Urinary bladder (tissue), 3 donors: ENCODE measurements at regions not wholly inside any gene's neighbourhood (a gene's known extent, or its start where the extent isn't known, plus 50 kb on each side); places are given as distances from the start of the nearest gene placed in this dataset.

Source experiments
- DNase-seq: peaks from one replicate; pipeline ENCODE4 v3.0.0-alpha.2; 2015; ENCODE audit errors: extremely low spot score
- H3K27ac ChIP-seq: one replicate; pipeline ENCODE4 v1.5.1; 2013; ENCODE audit warnings: low read depth, mild to moderate bottlenecking, moderate library complexity
- H3K36me3 ChIP-seq: one replicate; pipeline ENCODE4 v1.6.1; 2013; ENCODE audit warnings: mild to moderate bottlenecking, moderate library complexity; ENCODE audit not compliant: insufficient read depth
- H3K4me1 ChIP-seq: one replicate; pipeline ENCODE4 v1.6.1; 2013; ENCODE audit warnings: mild to moderate bottlenecking, moderate library complexity; ENCODE audit not compliant: insufficient read depth
- H3K4me3 ChIP-seq: one replicate; pipeline ENCODE4 v1.5.1; 2013; ENCODE audit warnings: low read depth, low read length
- WGBS: extraction: QIAGEN DNeasy Blood & Tissue Kit; methylation state at CpG from one replicate; pipeline ENCODE4 v1.1.7; 2013; 5-methylcytosine and 5-hydroxymethylcytosine counted together
- donor health status: healthy with polysubstance abuse.
- donor health status: healthy.

DNA sequence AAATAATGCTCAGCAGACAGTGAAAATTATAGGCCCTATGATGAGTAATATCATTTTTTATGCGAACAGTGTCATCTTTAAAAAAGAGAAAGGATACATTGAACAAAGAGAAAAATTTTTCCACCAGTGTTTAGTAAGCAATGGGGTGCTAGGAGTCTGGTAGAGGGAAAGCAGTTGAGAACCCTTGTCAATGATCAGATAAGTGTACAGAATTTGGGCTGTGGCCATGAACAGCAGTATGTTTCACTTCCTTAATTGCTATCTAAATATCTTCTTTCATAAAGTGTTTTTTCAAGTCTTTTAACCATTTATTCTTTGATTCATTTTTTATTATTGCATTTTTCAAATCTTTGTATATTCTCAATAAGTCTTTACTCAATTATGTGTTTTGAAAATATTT lies 750.7 kb upstream of the KCND2 start:
- Histone ChIP-seq H3K36me3 (no peaks in the 10 kb centered on the region), H3K4me3 (no peak overlapping the region)
- 91% methylated on average over 1 of the region's 1 CpG for WGBS

DNA sequence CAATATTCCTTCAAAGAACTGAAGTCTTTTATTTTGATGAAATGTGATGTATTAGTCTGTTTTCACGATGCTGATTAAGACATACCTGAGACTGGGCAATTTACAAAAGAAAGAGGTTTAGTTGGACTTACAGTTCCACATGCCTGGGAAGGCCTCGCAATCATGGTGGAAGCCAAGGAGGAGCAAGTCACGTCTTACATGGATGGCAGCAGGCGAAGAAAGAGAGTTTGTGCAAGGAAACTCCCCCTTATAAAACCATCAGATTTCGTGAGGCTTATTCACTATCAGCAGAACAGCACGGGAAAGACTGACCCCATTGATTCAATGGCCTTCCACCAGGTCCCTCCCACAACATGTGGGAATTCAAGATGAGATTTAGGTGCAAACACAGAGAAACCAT lies 750.3 kb upstream of the KCND2 start:
- H3K36me3 ChIP-seq: no peaks in the 10 kb centered on the region
- H3K27ac ChIP-seq: no peak overlapping the region
- H3K4me3 ChIP-seq: no peak overlapping the region
- H3K4me1 ChIP-seq: no peaks in the 10 kb centered on the region
- DNase-seq: no peak
- WGBS: 88% methylated on average over 6 of the region's 6 CpGs

More for the DNA sequence above, 750.7 kb upstream of the KCND2 start:
- no peak overlapping the region for H3K27ac ChIP-seq
- no peaks in the 10 kb centered on the region for H3K4me1 ChIP-seq
- DNase-seq: no peak

DNA sequence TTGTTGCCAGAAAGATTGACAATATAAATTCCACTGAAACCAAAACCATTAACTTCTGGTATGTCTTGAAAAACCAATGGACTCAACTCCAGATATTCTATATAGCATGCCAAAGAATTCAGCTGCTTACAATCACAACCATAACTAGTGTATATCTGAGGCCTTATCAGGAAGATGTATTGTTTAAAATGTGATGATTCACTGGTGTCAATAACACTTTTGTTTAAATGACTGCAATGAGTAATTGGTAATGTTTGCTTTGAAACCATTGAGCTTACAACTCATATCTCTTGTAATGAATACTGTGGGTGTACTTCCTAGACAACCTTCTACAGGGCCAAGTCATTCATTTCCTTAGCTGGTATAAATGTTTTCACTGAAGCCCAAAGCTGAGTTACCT lies 727.9 kb upstream of the KCND2 start:
- DNase-seq: no peak
- H3K4me1 ChIP-seq: no peaks in the 10 kb centered on the region
- no peak overlapping the region for H3K4me3 ChIP-seq
- no peak overlapping the region for H3K27ac ChIP-seq
- no peaks in the 10 kb centered on the region for H3K36me3 ChIP-seq

DNA sequence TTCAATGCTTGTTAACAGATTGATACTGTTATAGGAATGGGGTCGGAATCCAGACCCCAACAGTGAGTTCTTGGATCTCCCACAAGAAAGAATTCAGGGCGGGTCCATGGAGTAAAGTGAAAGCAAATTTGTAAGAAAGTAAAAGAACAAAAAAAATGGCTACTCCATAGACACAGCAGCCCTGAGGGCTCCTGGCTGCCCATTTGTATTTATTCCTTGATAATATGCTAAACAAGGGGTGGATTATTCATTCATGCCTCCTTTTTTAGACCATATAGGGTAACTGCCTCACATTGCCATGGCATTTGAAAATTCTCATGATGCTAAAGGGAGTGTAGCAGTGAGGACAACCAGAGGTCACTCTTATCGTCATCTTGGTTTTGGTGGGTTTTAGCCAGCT lies 717.2 kb upstream of the KCND2 start:
- 81% methylated on average over 3 of the region's 3 CpGs for WGBS
- no peak overlapping the region for H3K27ac ChIP-seq
- no peak for DNase-seq
- H3K4me3 ChIP-seq: no peak overlapping the region
- no peaks in the 10 kb centered on the region for H3K36me3 ChIP-seq
- no peaks in the 10 kb centered on the region for H3K4me1 ChIP-seq

DNA sequence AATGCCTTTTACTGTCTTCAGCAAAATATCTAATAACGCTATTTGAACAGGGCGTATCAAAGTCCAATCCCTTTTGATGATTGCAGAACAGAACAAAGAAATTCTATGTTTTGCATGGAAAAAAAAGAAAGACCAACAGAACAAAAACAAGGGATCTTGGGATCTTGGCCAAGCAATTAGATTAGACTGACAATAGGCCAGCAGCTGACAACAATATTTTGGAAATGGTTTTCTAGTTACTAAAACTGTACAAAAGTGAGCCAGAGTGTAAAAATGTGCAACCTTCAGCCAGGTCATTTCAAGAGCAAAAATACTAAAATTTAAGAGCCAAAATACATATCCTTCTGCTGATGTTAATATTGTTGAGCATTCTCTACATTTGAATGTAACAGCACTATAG lies 716.5 kb upstream of the KCND2 start:
- Histone ChIP-seq H3K36me3 (no peaks in the 10 kb centered on the region), H3K27ac (no peak overlapping the region), H3K4me1 (no peaks in the 10 kb centered on the region), H3K4me3 (no peak overlapping the region)
- WGBS: 83% methylated on average over 2 of the region's 2 CpGs
- no peak for DNase-seq

DNA sequence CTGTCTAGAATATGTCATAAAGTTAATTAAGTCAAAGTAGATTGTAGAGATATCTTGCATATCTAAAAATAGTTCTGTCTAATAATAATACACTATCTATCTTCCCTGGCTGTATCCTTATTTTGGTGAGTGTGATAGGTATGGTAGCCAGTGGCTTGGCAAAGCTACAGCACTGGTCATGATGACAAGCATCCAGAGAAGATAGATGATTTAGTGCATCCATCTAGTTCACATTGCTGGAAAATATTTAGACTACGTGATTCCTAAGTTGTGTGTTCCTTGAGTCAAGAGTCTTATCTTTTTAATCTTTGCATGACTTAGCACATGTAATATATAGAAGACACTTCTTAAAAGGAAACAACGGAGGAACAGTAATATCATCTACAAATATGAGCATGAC lies 711.2 kb upstream of the KCND2 start:
- no peak for DNase-seq
- H3K27ac ChIP-seq: no peak overlapping the region
- no peak overlapping the region for H3K4me3 ChIP-seq
- H3K36me3 ChIP-seq: no peaks in the 10 kb centered on the region
- no peaks in the 10 kb centered on the region for H3K4me1 ChIP-seq
- WGBS: 32% methylated on average over 2 of the region's 2 CpGs

DNA sequence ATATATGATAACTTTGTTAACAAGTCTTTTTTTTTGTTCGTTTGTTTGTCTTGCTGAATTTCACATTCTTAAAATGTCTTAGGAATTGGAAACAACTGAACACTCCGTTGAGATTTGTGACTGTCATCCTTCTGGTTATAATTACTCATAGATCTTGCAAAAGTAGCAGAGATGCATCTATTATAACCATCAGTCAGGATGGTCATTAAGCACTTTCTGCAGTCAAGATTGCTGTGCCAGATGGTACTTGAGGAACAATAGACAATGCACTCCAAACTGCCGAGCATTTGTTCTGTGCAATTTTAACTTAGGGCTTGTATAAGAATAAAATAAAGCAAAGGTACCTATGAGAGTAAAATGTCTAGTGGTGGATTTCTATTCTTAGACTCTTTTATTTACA lies 710.1 kb upstream of the KCND2 start:
- 58% methylated on average over 3 of the region's 3 CpGs for WGBS
- no peak overlapping the region for H3K27ac ChIP-seq
- no peak for DNase-seq

DNA sequence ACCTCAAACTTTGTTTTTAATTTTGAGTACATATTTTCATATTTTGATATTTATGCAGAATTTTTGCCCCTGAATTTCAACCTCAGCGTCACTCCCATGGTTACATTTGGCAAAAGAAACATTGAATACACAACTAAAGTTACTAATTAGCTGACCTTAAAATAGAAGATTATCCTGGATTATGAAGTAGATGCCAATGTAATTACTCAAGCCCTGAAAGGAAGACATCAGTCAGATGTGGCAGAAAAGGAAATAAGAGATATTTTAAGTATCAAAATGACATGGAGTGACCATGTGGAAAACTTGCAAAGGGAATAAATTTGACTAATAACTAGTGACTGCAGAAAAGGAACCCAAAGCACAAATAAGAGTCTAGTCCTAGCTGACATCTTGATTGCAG lies 701.3 kb upstream of the KCND2 start:
- WGBS: 79% methylated on average over 1 of the region's 1 CpG
- no peak overlapping the region for H3K27ac ChIP-seq
- H3K4me3 ChIP-seq: no peak overlapping the region

More for the DNA sequence above, 710.1 kb upstream of the KCND2 start:
- no peak overlapping the region for H3K4me3 ChIP-seq
- H3K4me1 ChIP-seq: no peaks in the 10 kb centered on the region
- no peaks in the 10 kb centered on the region for H3K36me3 ChIP-seq

DNA sequence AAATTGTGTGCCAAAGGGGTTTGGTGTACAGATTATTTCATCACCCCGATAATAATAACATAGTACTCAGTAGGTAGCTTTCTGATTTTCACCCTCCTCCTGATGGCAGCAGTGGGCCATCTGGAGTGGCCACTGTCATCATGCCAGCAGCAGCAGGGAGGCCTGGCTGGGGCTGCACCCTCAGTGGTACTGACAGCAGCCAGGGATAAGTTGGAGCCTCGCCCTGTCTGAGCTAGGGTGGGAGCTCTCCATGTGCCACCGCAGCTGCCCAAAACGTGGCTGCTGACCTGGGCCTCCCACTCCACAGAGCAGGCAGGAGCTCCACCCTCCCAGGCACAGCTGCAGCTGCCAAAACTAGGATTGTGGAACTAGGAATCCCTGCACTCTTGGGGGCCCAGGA lies 700.8 kb upstream of the KCND2 start:
- DNase-seq: no peak
- no peaks in the 10 kb centered on the region for H3K4me1 ChIP-seq
- H3K36me3 ChIP-seq: no peaks in the 10 kb centered on the region
- no peak overlapping the region for H3K4me3 ChIP-seq
- WGBS: 73% methylated on average over 4 of the region's 4 CpGs
- no peak overlapping the region for H3K27ac ChIP-seq

More for the DNA sequence above, 701.3 kb upstream of the KCND2 start:
- no peaks in the 10 kb centered on the region for H3K4me1 ChIP-seq
- H3K36me3 ChIP-seq: no peaks in the 10 kb centered on the region
- no peak for DNase-seq

DNA sequence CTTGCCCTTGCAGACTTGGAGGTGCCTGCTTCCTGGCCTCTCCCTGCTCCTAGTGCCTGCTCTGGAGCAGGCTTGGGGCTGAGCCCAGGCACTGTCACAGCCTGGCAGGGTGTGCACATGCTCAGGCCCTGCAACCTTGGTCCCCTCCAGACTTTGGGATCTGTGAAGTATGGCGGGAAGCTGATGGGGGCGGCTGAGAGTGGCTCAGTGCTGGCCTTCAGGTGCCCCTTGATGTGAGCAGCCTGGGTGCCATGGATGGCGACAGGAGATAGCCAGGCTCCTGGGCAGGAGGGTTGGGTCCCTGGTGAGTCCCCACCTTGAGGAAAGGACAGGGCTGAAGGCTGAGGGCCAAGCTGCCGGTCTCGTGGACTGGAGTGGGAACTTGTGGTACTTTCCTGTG lies 700.4 kb upstream of the KCND2 start:
- 97% methylated on average over 5 of the region's 5 CpGs for WGBS
- Histone ChIP-seq H3K27ac (no peak overlapping the region), H3K4me3 (no peak overlapping the region), H3K4me1 (no peaks in the 10 kb centered on the region), H3K36me3 (no peaks in the 10 kb centered on the region)
- no peak for DNase-seq

DNA sequence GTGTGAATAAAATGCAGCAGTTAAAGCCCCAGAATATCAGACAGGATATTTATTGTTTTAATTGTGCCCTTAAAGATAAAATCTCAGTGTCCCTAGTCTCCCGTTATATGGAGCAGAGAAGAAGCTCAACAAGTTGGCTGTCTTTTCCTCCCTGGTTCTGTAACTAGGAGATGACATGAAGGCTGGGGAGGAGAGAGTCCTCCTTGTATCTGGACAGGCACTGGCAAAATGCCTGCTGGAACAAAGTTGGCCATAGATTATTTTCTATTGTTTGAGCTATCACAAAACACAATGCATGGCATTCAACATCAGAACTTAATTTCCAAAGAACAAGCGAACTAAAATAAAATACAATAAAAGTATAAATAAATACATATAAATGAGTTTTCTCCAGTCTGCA lies 694.9 kb upstream of the KCND2 start:
- H3K4me1 ChIP-seq: no peaks in the 10 kb centered on the region
- no peak overlapping the region for H3K27ac ChIP-seq
- no peaks in the 10 kb centered on the region for H3K36me3 ChIP-seq
- WGBS: 51% methylated on average over 2 of the region's 2 CpGs
- DNase-seq: no peak
- H3K4me3 ChIP-seq: no peak overlapping the region

DNA sequence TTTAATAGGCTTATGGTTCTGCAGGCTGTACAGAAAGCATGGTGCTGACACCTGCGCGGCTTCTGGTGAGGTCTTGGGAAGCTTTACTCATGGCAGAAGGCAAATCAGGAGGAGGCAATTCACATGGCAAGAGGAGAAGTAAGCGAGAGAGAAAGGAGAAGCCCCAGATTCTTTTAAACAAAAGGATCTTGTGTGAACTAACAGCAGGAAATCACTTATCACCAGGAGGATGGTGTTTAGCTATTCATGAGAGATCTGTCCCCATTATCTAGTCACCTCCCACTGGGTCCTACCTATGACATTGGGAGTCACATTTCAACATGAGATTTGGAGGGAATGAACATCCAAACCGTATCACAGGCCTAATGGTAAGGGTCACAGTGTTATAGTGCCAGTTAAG lies 678.0 kb upstream of the KCND2 start:
- Histone ChIP-seq H3K4me3 (no peak overlapping the region), H3K36me3 (no peaks in the 10 kb centered on the region)
- WGBS: 44% methylated on average over 4 of the region's 4 CpGs

DNA sequence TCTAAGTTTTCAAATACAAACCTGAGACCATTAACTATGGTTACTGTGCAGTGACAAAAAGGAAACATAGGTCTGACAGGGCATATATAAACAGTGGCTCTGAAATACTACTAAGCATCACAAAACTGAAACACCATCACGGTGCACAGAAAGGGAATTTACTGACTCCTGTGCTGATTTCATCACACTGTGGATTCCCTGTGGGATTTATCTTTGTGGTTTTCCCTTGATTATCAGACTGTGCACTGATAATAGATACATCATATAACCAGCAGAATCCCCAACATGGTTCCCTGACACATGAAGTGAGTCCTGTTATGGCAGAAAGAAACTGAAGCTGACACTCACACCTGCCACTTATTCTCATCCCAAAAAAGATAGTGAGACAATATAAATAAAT lies 676.3 kb upstream of the KCND2 start:
- H3K27ac ChIP-seq: no peak overlapping the region
- H3K4me1 ChIP-seq: no peaks in the 10 kb centered on the region
- WGBS: 44% methylated on average over 1 of the region's 1 CpG
- no peak for DNase-seq
- no peak overlapping the region for H3K4me3 ChIP-seq
- no peaks in the 10 kb centered on the region for H3K36me3 ChIP-seq

More for the DNA sequence above, 678.0 kb upstream of the KCND2 start:
- H3K4me1 ChIP-seq: no peaks in the 10 kb centered on the region
- no peak for DNase-seq
- H3K27ac ChIP-seq: no peak overlapping the region

DNA sequence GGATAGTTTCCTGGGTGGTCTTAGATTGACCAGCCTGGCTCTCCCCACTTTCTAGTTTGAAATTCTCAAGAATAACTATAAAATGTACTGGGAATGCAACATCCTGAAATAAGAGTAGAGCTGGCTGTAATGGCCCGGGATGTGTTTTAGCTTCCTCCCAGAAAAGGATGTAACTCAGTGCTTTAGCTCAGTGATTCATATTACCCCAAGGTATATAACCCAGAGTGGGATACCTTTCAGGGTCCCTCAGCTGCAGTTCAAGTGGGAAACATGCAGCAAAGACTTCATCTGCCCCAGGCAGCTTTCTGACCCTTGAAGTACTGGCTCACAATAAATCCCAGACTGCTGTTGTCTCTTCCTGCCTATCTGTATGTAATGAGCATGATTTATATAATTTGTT lies 666.7 kb upstream of the KCND2 start:
- no peak for DNase-seq

DNA sequence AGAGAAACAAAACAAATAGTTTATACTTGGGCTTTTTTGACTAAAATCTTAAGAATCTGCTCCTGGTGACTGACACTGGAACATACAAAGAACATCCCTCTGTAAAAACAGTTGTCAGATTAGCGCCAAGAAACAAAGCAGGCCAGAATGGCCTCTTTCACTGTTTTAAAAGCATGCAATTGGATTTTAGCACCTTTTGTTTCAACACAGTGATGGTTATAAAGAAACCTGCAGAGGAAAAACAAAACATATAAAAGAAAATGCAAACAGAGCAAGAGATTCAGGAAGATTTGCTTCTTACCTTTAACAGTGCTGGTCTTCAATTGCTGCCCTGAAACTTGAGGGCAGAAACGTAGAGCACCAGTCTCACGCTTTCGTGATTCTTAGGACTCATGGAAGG lies 652.2 kb upstream of the KCND2 start:
- 58% methylated on average over 4 of the region's 4 CpGs for WGBS
- DNase-seq: no peak
- no peaks in the 10 kb centered on the region for H3K4me1 ChIP-seq
- no peak overlapping the region for H3K27ac ChIP-seq
- no peak overlapping the region for H3K4me3 ChIP-seq
- H3K36me3 ChIP-seq: no peaks in the 10 kb centered on the region

More for the DNA sequence above, 666.7 kb upstream of the KCND2 start:
- Histone ChIP-seq H3K36me3 (no peaks in the 10 kb centered on the region), H3K4me3 (no peak overlapping the region), H3K27ac (no peak overlapping the region), H3K4me1 (no peaks in the 10 kb centered on the region)
- whole genome bisulfite sequencing: 90% methylated on average over 1 of the region's 1 CpG
